ENCODE measurements at regions not wholly inside any gene's neighbourhood (a gene's known extent, or its start where the extent isn't known, plus 50 kb on each side); places are given as distances from the start of the nearest gene placed in this dataset.
"Not testable (repeated sequence)": the region's sequence is repeated elsewhere in the genome, so short reads cannot be mapped to it uniquely, and the experiment has no call there.

GRCh38 chr14:83850092-83850491 is 1679.9 kb upstream of the FLRT2 start:
- no peak for DNase-seq (ENCODE audit: low read depth in 1 of 2, low spot score in 1 of 2)

- DNase-seq (ENCODE audit: low read depth in 1 of 2, low spot score in 1 of 2): no peak
These were observed 1673.6 kb upstream of the FLRT2 start for GRCh38 chr14:83856334-83856733.

- no peak for DNase-seq (ENCODE audit: low read depth in 1 of 2, low spot score in 1 of 2)
These were observed 1669.3 kb upstream of the FLRT2 start for GRCh38 chr14:83860631-83861155.

GRCh38 chr14:83863042-83863774 is 1666.7 kb upstream of the FLRT2 start:
- DNase-seq (ENCODE audit: low read depth in 1 of 2, low spot score in 1 of 2): no peak

- DNase-seq (ENCODE audit: low read depth in 1 of 2, low spot score in 1 of 2): no peak
These were observed 1665.8 kb upstream of the FLRT2 start for GRCh38 chr14:83864106-83864505.

- no peak for DNase-seq (ENCODE audit: low read depth in 1 of 2, low spot score in 1 of 2)
These were observed 1662.2 kb upstream of the FLRT2 start for GRCh38 chr14:83867566-83868225.

- no peak for DNase-seq (ENCODE audit: low read depth in 1 of 2, low spot score in 1 of 2)
These were observed 1659.2 kb upstream of the FLRT2 start for GRCh38 chr14:83870546-83871270.

GRCh38 chr14:83873669-83874068 is 1656.3 kb upstream of the FLRT2 start:
- DNase-seq (ENCODE audit: low read depth in 1 of 2, low spot score in 1 of 2): no peak

GRCh38 chr14:83874662-83875061 is 1655.3 kb upstream of the FLRT2 start:
- no peak for DNase-seq (ENCODE audit: low read depth in 1 of 2, low spot score in 1 of 2)

GRCh38 chr14:83883732-83884131 is 1646.2 kb upstream of the FLRT2 start:
- DNase-seq (ENCODE audit: low read depth in 1 of 2, low spot score in 1 of 2): no peak

GRCh38 chr14:83885837-83886293 is 1644.1 kb upstream of the FLRT2 start:
- no peak for DNase-seq (ENCODE audit: low read depth in 1 of 2, low spot score in 1 of 2)

- DNase-seq (ENCODE audit: low read depth in 1 of 2, low spot score in 1 of 2): no peak
These were observed 1642.1 kb upstream of the FLRT2 start for GRCh38 chr14:83887866-83888265.

GRCh38 chr14:83893447-83893846 is 1636.5 kb upstream of the FLRT2 start:
- DNase-seq (ENCODE audit: low read depth in 1 of 2, low spot score in 1 of 2): no peak

GRCh38 chr14:83894568-83894967 is 1635.4 kb upstream of the FLRT2 start:
- DNase-seq (ENCODE audit: low read depth in 1 of 2, low spot score in 1 of 2): no peak

GRCh38 chr14:83898558-83898957 is 1631.4 kb upstream of the FLRT2 start:
- not testable (repeated sequence) for DNase-seq (ENCODE audit: low read depth in 1 of 2, low spot score in 1 of 2)

- no peak for DNase-seq (ENCODE audit: low read depth in 1 of 2, low spot score in 1 of 2)
These were observed 1630.2 kb upstream of the FLRT2 start for GRCh38 chr14:83899706-83900105.

GRCh38 chr14:83905157-83905556 is 1624.8 kb upstream of the FLRT2 start:
- no peak for DNase-seq (ENCODE audit: low read depth in 1 of 2, low spot score in 1 of 2)

- DNase-seq (ENCODE audit: low read depth in 1 of 2, low spot score in 1 of 2): no peak
These were observed 1621.5 kb upstream of the FLRT2 start for GRCh38 chr14:83908419-83908818.

GRCh38 chr14:83909507-83909906 is 1620.4 kb upstream of the FLRT2 start:
- DNase-seq (ENCODE audit: low read depth in 1 of 2, low spot score in 1 of 2): no peak

GRCh38 chr14:83912032-83912642 is 1617.8 kb upstream of the FLRT2 start:
- no peak for DNase-seq (ENCODE audit: low read depth in 1 of 2, low spot score in 1 of 2)

GRCh38 chr14:83913476-83913875 is 1616.5 kb upstream of the FLRT2 start:
- no peak for DNase-seq (ENCODE audit: low read depth in 1 of 2, low spot score in 1 of 2)

Measured in activated CD4-positive, alpha-beta T cell treated with anti-CD3 and anti-CD28 coated beads, Interleukin-2, amount 50 U/mL, for 24 hours (primary cell).